GM21360 (cell line): ENCODE measurements at regions not wholly inside any gene's neighbourhood (a gene's known extent, or its start where the extent isn't known, plus 50 kb on each side); places are given as distances from the start of the nearest gene placed in this dataset.

Source experiments
- ATAC-seq: cut with Tn5 transposase; IDR thresholded peaks from one replicate; pipeline ENCODE4 v1.9.1; 2021; ENCODE audit warnings: mild to moderate bottlenecking, moderate library complexity; ENCODE audit not compliant: unreplicated experiment

- ATAC-seq = no peak
Measured at GRCh38 chr12:27907766-27908165, 64.8 kb downstream of the PTHLH start.

- ATAC-seq = no peak
Measured at GRCh38 chr12:27906658-27907473, 65.7 kb downstream of the PTHLH start.

DNA sequence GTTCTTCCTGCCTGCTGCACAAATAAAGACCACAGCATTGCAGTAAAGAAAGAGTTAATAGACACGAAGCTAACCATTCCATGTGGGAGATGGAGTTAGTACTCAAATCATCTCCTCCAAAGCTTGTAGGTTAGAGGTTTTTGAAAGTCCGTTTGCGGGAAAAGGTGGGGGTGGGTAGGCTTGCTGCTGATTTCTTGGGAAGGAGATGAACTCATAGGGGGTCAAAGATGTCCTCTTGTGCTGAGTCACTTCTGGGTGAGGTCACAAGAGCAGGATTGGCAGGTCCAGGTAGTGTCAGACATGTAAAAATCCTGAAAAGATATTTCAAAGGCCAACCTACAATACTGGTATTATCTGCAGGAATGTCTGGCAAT, 66.4 kb downstream of the PTHLH start:
- no peak for ATAC-seq

DNA sequence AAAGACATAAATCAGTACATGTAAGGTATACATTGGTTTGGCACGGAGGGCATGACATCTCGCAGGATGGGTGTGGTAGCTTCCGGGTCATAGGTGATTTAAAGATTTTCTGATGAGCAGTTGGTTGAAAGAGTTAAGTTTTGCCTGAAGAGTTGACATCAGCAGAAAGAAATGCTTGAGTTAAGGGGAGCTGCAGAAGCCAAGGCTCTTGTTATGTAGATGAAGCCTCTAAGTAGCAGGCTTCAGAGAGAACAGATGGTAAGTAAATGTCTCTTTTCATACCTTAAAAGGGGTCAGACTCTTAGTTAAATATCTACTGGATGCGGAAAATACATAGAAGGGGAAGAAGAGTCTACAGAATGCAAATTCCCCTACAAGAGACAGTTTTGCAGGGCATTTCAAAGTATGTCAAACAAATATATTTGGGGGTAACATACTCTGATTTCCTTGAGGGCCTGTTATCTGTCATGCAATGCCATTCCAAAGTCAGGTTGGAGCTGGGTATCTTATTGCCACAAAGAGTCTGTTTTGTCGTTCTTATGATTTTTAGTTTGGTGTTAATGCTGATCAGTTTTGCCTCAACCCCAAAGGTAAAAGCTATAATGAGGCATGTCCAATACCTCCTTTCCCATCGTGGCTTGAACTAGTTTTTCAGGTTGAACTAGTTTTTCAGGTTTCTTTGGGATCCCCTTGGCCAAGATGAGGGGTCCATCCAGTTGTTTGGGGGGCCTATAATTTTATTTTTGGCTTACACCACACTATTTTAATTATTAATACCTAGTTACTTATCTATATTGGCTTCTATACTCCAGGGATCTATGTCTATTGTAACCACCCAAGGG, 67.0 kb downstream of the PTHLH start:
- ATAC-seq = no peak

DNA sequence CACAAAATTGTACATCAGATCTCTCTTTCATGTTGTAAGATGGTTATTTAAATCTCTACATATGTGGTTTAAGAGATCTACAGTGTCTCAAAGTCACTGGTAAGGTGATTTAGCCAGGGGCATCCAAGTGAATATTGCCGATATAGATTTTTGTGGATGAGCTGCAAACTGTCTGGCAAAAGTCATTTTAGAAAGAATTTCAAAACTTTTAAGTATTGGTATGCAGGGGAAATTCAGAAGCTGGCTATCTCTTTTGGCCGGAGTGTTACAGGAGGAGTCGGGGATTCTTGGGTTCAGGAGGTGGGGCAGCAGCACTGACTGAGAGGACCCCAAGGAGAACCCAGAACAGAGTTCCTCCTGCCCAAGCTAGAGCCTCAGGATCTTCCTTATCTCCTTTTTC, 69.9 kb downstream of the PTHLH start:
- no peak for ATAC-seq

GRCh38 chr12:27901959-27902358, 70.6 kb downstream of the PTHLH start:
- no peak for ATAC-seq

DNA sequence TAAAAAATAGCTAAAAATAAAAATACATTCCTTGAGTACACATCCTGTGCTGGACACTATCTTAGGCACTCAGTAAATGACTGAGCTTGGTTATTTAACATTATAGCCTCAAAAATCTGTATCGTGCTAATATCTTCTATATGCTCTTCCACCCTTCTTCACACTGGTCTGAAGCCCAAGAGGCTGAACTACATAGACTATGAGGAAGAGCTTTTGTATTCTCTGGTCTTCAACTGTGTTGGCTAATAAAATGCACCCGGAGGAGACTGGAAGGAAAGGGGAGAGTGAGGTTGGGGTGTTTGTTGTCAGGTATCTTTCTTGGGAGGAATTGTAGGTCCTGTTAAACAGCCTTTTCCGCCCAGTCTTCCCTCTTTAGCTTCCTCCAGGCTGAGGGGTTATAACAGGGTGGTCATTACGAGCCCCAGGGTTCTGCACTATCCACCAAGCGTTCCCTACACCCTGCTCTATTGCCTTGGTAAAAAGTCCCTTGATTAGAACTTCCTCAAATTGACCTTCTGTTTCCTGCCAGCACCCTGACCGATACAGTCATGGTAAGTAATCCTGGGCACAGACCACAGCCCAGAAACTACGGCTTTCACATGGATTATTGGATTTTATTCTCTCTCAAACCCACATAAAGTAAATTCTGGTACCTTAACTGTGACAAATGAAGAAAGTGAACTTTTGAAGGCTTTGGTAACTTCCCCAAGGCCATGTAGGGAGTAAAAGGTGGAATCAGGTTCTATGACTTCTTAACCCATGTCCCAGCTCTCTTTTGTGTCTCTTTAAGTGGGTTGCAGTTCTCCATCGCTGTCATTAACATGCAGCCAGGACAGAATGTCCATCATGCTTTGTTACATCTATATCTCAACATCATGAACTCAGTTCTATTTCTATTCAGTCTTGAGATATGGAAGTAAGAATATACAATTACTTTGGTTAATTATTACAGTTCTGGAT, 71.3 kb downstream of the PTHLH start:
- peak; percentile 68 for ATAC-seq

GRCh38 chr12:27899151-27899661, 73.3 kb downstream of the PTHLH start:
- ATAC-seq = no peak

- no peak for ATAC-seq
Measured at GRCh38 chr12:27898022-27898421, 74.5 kb downstream of the PTHLH start.

DNA sequence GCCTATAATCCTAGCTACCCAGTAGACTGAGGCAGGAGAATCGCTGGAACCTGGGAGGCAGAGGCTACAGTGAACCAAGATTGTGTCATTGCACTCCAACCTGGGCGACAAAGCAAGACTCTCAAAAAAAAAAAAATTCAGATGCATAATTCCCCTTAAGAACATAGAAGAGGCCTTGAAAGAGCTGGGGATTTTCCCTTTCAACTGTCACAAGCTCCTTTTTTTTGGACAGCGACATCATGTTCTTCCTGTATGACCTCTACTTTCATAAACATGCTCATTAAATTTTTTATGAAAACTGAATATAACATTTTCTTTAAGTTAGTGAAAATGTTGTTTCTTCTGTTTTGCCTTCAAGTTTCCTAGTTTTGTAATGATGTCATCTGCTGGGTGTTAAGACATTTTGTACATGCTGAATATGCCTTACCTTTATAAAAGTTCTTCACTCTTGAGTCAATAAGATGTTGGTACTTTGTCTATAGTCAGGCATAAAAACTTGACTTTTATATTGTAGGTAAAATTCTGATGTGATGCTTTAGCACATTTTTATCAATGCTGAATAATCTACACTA, 76.0 kb downstream of the PTHLH start:
- no peak for ATAC-seq

DNA sequence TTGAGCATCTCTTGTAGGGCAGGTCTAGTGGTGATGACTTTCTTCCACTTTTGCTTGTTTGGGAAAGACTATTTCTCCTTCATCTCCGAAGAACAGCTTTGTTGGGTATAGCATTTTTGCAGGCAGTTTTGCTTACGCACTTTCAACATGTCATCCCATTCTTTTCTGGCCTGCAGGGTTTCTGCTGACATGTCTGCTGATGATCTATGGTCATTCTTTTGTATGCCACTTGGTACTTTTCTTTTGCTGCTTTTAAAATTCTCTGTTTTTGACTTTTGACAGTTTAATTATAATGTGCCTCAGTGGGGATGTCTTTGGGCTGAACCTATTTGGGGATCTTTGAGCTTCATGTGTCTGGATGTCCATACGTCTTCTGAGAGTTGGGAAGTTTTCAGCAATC, 78.2 kb downstream of the PTHLH start:
- ATAC-seq = no peak

GRCh38 chr12:27879708-27880107, 92.8 kb downstream of the PTHLH start:
- no peak for ATAC-seq

DNA sequence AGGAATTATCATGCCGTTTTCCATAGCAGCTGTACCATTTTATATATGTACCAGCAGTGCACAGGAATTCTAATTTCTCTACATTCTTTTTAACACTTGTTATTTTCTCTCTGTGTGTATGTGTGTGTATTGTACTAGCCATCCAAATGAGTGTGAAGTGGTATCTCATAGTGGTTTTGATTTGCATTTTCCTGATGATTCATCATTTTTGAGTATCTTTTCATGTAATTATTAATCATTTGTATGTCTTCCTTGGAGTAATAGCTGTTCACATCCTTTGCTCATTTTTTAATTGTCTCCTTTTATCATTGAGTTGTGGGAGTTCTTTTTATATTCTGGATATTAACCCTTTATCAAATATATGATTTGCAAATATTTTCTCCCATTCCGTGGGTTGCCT, 95.6 kb upstream of the MANSC4 start:
- no peak for ATAC-seq

GRCh38 chr12:27873010-27873409, 93.0 kb upstream of the MANSC4 start:
- no peak for ATAC-seq

GRCh38 chr12:27871946-27872345, 91.9 kb upstream of the MANSC4 start:
- no peak for ATAC-seq

DNA sequence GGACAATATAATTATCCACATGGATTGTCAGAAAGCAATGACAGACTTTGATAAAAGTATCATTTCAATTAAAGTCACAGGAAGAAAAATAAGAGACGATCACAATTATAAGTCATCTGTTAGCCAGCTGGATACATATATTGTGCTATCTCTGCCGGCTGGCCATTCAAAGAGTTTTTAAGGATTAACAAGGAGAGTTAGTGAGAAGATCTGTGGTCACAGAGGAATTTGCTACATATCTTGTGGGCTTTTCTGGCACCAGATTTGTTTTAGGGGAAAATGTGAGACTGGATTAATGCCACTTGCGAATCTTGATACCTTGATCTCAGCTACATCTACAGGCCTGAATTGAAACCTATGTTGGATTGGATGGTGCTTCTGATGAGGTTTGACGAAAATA, 90.9 kb upstream of the MANSC4 start:
- ATAC-seq = no peak

GRCh38 chr12:27869567-27869966, 89.5 kb upstream of the MANSC4 start:
- no peak for ATAC-seq

DNA sequence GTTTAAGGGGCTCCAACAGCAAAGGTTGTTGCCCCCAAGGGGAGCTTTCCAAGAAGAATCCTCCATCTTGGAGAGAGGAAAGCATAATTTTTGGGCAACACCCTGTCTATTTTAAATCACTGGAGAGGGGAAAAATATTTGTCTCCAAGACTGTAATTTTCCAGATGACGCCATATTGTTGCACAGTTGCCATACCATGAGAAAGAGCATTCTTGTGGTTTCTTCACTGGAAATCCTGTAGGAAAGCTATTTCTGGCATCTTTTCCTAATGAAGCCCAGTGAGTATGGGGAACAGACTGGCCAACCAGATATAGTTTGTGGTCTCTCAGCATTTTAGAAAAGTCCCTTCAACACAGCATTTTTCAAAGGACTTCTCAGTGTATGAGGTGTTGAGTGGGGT, 88.1 kb upstream of the MANSC4 start:
- no peak for ATAC-seq

DNA sequence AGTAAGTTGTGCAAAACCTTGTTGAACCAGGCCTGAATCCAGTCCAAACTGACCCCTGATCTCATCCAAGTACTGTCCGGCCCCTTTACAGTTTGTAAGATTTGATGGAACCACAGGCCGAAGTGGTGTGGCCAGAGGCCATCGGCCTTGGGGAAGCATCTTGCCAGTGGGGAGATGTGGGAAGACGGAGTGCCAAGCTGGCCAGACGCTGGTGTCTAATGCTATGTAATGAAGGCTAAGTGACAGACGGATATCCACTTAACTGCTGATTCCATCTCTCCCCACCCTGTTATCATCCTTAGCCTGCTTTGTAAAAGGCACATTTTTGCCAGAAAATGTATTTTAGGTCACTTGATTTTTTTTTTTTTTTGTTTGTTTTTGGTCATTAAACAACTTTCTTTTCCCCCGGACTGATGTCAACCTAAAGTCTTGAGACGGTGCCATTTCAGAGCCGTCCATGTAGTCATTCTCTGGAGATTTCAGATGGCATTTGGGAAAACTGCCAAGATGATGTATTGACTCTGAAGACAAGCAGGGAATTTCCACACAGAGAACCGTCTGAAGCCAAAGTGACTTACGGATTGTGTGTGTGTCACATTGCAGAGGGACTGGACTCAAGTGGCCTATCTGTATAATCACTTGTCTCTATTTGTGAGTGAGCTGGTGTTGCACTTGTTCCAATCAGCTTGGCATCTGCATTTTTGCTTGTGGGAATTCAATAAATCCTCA, 86.5 kb upstream of the MANSC4 start:
- no peak for ATAC-seq

DNA sequence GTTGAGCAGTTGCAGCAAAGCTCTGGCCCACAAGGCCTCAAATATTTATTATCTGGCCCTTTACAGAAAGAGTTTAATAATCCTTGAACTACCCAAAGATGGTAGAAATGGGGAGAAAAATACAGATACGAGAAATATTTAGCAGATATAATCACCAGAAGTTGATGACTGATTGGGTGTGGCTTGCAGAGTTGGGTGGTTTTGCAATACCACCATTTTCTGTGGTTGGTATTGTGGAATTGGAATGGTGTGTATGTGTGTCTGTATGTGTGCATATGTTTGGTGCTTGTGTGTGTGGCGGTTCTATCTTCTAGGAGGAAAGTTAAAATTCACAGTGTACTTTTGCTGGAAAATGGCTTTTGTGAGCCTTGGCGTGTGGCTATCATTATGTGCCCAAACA, 85.4 kb upstream of the MANSC4 start:
- ATAC-seq = no peak
